GM23338 (cell line): ENCODE measurements at regions not wholly inside any gene's neighbourhood (a gene's known extent, or its start where the extent isn't known, plus 50 kb on each side); places are given as distances from the start of the nearest gene placed in this dataset.

Experiments
- CREB1 ChIP-seq: fragments of 250-450 bp; sonication (Bioruptor Pico); IDR thresholded peaks from 2 replicates; pipeline ENCODE4 v1.5.0; 2020; ENCODE audit warnings: low read depth, mild to moderate bottlenecking, moderate library complexity
- CTCF ChIP-seq, 2 experiments: fragments of 200-600 bp in 1 of 2; sonication (generic) in 1 of 2; conservative IDR thresholded peaks; 2 replicates each; pipeline versions ENCODE4 v1.5.1 to v1.6.1; 2016 to 2017; ENCODE audit warnings: antibody characterized with exemption in 2 of 2, low read depth in 2 of 2, mild to moderate bottlenecking in 2 of 2, moderate library complexity in 1 of 2
- EZH2 ChIP-seq: fragments of 200-600 bp; sonication (generic); IDR thresholded peaks from one replicate; pipeline ENCODE4 v1.8.0; 2017; ENCODE audit warnings: antibody characterized with exemption, mild to moderate bottlenecking, low read depth; ENCODE audit not compliant: unreplicated experiment
- EZH2phosphoT487 ChIP-seq: fragments of 200-600 bp; sonication (generic); IDR thresholded peaks from one replicate; pipeline ENCODE4 v1.8.1; 2018; ENCODE audit warnings: antibody characterized with exemption; ENCODE audit not compliant: unreplicated experiment
- JUNB ChIP-seq: IDR thresholded peaks from one replicate; pipeline ENCODE4 v1.6.1; 2016; ENCODE audit warnings: antibody characterized with exemption; ENCODE audit not compliant: unreplicated experiment
- NANOG ChIP-seq: IDR thresholded peaks from 2 replicates; pipeline ENCODE4 v1.6.1; 2016; ENCODE audit warnings: antibody characterized with exemption, borderline replicate concordance
- POLR2AphosphoS5 ChIP-seq: IDR thresholded peaks from 2 replicates; pipeline ENCODE4 v1.6.1; 2016; ENCODE audit warnings: antibody characterized with exemption, low read depth
- REST ChIP-seq: IDR thresholded peaks from one replicate; pipeline ENCODE4 v1.6.1; 2018; ENCODE audit warnings: antibody characterized with exemption; ENCODE audit not compliant: unreplicated experiment
- STAT1 ChIP-seq: IDR thresholded peaks from one replicate; pipeline ENCODE4 v1.6.1; 2016; ENCODE audit warnings: antibody characterized with exemption; ENCODE audit not compliant: unreplicated experiment
- ZNF114 ChIP-seq: fragments of 250-450 bp; sonication (Bioruptor Pico); IDR thresholded peaks from 2 replicates; pipeline ENCODE4 v1.5.0; 2020; ENCODE audit warnings: mild to moderate bottlenecking, moderate library complexity
- ZNF331 ChIP-seq: fragments of 250-450 bp; sonication (Bioruptor Pico); IDR thresholded peaks from 2 replicates; pipeline ENCODE4 v1.5.0; 2020; ENCODE audit warnings: low read depth, mild to moderate bottlenecking, moderate library complexity
- TF ChIP-seq, protein P1 (sequence below): IDR thresholded peaks from 2 replicates; pipeline ENCODE4 v1.6.1; 2016; ENCODE audit warnings: antibody characterized with exemption

- TF ChIP-seq CTCF (conservative IDR thresholded peaks at IDR 0.05; ENCODE audit: low read depth in 2 of 2) (no peak), EZH2 (no peak), CREB1 (CRISPR knock-in tag) (no peak), EZH2phosphoT487 (no peak), JUNB (no peak), POLR2AphosphoS5 (no peak), REST (no peak), STAT1 (no peak), ZNF331 (no peak), ZNF114 (no peak), NANOG (no peak)
- TF ChIP-seq, protein P1, sequence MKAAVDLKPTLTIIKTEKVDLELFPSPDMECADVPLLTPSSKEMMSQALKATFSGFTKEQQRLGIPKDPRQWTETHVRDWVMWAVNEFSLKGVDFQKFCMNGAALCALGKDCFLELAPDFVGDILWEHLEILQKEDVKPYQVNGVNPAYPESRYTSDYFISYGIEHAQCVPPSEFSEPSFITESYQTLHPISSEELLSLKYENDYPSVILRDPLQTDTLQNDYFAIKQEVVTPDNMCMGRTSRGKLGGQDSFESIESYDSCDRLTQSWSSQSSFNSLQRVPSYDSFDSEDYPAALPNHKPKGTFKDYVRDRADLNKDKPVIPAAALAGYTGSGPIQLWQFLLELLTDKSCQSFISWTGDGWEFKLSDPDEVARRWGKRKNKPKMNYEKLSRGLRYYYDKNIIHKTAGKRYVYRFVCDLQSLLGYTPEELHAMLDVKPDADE = no peak
Measured at GRCh38 chr10:55474258-55474657, 673.2 kb upstream of the PCDH15 start.
